CD4-positive, alpha-beta T cell (primary cell): ENCODE measurements at regions not wholly inside any gene's neighbourhood (a gene's known extent, or its start where the extent isn't known, plus 50 kb on each side); places are given as distances from the start of the nearest gene placed in this dataset.

ENCODE experiments used
- ATAC-seq: fragments of 200-7000 bp; cut with Tn5 transposase; one replicate; pipeline ENCODE4 v1.10.0; 2022; ENCODE audit warnings: mild to moderate bottlenecking; ENCODE audit not compliant: poor library complexity
- CTCF ChIA-PET: fragments of 350-600 bp; sonication (Branson Sonifier 250); formaldehyde crosslinking; loops from one replicate; lab custom pipeline; 2021; ENCODE audit warnings: antibody characterized with exemption, inconsistent platforms; lab: Charles Lee
- POLR2A ChIA-PET: fragments of 350-600 bp; sonication (Branson Sonifier 250); formaldehyde crosslinking; loops from one replicate; lab custom pipeline; 2021; ENCODE audit warnings: antibody characterized with exemption, inconsistent platforms; lab: Charles Lee
- DNase-seq, 14 experiments: peaks; one replicate each; pipeline ENCODE4 v3.0.0-alpha.2; 2013 to 2020; ENCODE audit warnings: mixed read lengths in 2 of 14
- H3K27ac ChIP-seq, 2 donors: one replicate each; pipeline versions ENCODE4 v1.5.1 to v1.7.0; 2013; ENCODE audit warnings: low read length in 2 of 2, low read depth in 1 of 2, mild to moderate bottlenecking in 1 of 2
- H3K27me3 ChIP-seq, 2 experiments: 1 replicate in 1 of 2; 2 replicates in 1 of 2; pipeline versions ENCODE4 v1.6.1 to v1.7.0; 2013; ENCODE audit warnings: low read length in 2 of 2, control low read depth in 1 of 2, mild to moderate bottlenecking in 1 of 2, moderate library complexity in 1 of 2; ENCODE audit not compliant: insufficient read depth in 2 of 2, control insufficient read depth in 1 of 2
- H3K36me3 ChIP-seq: one replicate; pipeline ENCODE4 v1.6.1; 2013; ENCODE audit warnings: low read length, control low read depth; ENCODE audit not compliant: insufficient read depth
- H3K4me1 ChIP-seq: one replicate; pipeline ENCODE4 v1.6.1; 2013; ENCODE audit warnings: low read length, control low read depth; ENCODE audit not compliant: insufficient read depth
- H3K4me3 ChIP-seq: one replicate; pipeline ENCODE4 v1.5.1; 2013; ENCODE audit warnings: mild to moderate bottlenecking, low read length, moderate library complexity
- H3K9me3 ChIP-seq, 2 experiments: 1 replicate in 1 of 2; 2 replicates in 1 of 2; pipeline versions ENCODE4 v1.6.1 to v1.7.0; 2013; ENCODE audit warnings: low read length in 2 of 2, mild to moderate bottlenecking in 2 of 2, control low read depth in 1 of 2, moderate library complexity in 1 of 2; ENCODE audit not compliant: control insufficient read depth in 1 of 2, insufficient read depth in 1 of 2
- H3K27ac Mint-ChIP-seq: one replicate; pipeline ENCODE4 v1.8.0; 2020; ENCODE audit warnings: mixed read lengths
- H3K27me3 Mint-ChIP-seq: one replicate; pipeline ENCODE4 v1.8.0; 2021; ENCODE audit warnings: mixed read lengths
- H3K36me3 Mint-ChIP-seq: one replicate; pipeline ENCODE4 v1.8.0; 2021; ENCODE audit warnings: low read depth, mixed read lengths
- H3K4me1 Mint-ChIP-seq: one replicate; pipeline ENCODE4 v1.8.0; 2021; ENCODE audit warnings: low read depth, mixed read lengths
- H3K4me3 Mint-ChIP-seq: one replicate; pipeline ENCODE4 v1.8.0; 2020; ENCODE audit warnings: mild to moderate bottlenecking, mixed read lengths
- H3K9me3 Mint-ChIP-seq: one replicate; pipeline ENCODE4 v1.8.0; 2020; ENCODE audit warnings: mixed read lengths
- intact Hi-C, 2 experiments: fragments of 100-400 bp; cut with DNase I in 1 of 2; cut with micrococcal nuclease in 1 of 2; formaldehyde crosslinking; loops; one replicate each; pipeline versions ENCODE4 v1.15.1 to v1.9.0; 2023 to 2025; cut with DNase I, micrococcal nuclease
- TF ChIP-seq, protein P1 (sequence below): fragments of 200-600 bp; IDR thresholded peaks from one replicate; pipeline ENCODE4 v1.8.0; 2022; ENCODE audit warnings: antibody characterized with exemption, mild to moderate bottlenecking

DNA sequence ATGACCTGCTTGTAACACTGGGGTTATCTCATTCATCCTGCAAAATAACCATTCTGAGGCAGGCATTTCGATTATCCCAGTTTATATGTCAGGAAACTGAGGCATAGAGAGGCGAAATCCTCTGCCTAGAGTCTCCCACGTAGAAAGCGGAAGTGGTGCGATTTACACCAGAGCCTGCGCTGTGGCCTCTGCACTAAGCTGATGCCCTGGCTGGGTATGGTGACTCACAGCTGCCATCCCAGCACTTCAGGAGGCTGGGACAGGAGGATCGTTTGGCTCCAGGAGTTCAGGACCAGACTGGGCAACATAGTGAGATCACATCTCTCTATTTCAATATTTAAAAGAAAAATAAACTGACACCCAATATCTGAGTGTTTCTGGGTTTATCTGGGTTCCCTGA, 59.3 kb upstream of the BCO1 start:
- Mint-ChIP-seq H3K4me3 (no peak overlapping the region), H3K27ac (no peak overlapping the region), H3K36me3 (no peaks in the 10 kb centered on the region), H3K9me3 (no peaks in the 10 kb centered on the region), H3K4me1 (no peaks in the 10 kb centered on the region), H3K27me3 (peaks cover 4% of the 10 kb centered on the region)
- Histone ChIP-seq H3K36me3 (no peaks in the 10 kb centered on the region), H3K9me3 (no peaks in the 10 kb centered on the region), H3K27me3 (peaks cover 2 to 5% of the 10 kb centered on the region in 2 experiments), H3K4me1 (no peaks in the 10 kb centered on the region), H3K27ac (no peak overlapping the region), H3K4me3 (no peak overlapping the region)
- ChIA-PET POLR2A (no interaction called here), CTCF (no interaction called here)
- TF ChIP-seq, protein P1, sequence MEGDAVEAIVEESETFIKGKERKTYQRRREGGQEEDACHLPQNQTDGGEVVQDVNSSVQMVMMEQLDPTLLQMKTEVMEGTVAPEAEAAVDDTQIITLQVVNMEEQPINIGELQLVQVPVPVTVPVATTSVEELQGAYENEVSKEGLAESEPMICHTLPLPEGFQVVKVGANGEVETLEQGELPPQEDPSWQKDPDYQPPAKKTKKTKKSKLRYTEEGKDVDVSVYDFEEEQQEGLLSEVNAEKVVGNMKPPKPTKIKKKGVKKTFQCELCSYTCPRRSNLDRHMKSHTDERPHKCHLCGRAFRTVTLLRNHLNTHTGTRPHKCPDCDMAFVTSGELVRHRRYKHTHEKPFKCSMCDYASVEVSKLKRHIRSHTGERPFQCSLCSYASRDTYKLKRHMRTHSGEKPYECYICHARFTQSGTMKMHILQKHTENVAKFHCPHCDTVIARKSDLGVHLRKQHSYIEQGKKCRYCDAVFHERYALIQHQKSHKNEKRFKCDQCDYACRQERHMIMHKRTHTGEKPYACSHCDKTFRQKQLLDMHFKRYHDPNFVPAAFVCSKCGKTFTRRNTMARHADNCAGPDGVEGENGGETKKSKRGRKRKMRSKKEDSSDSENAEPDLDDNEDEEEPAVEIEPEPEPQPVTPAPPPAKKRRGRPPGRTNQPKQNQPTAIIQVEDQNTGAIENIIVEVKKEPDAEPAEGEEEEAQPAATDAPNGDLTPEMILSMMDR: no peak
- no peak for ATAC-seq
- intact Hi-C loops: no loop called here
- DNase-seq: no peak

DNA sequence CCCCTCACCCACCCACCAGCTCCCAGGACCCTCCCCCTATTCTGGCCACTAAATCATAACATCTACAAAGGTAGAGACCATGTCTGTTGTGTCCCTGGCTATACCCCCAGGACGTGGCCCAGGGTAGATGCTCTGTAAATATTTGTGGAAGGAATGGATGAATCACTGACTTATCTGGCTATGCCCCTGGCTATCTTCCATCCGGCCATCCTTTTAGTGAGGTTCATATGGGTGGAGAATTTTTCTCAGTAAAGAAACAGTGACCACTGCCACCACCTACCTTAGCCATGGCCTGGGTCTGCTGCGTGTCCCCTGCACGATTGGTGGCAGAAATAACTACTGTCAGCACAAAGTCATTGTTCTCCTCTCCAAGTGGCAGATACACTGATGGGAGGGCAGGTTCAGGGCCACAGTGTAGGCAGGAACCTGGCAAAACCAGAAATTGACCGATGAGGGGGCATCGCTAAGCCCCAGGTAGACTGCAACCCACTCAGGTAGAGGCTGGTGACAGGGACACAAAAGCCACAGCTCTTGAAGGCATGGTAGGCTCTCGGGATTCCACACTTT, 63.1 kb upstream of the BCO1 start:
- no peak overlapping the region for H3K27ac Mint-ChIP-seq
- TF ChIP-seq, protein P1: no peak
- no peaks in the 10 kb centered on the region for H3K36me3 ChIP-seq
- no peaks in the 10 kb centered on the region for H3K36me3 Mint-ChIP-seq
- CTCF ChIA-PET: no interaction called here
- no peak overlapping the region for H3K4me3 ChIP-seq
- H3K27me3 Mint-ChIP-seq: peaks cover 16% of the 10 kb centered on the region
- H3K4me1 Mint-ChIP-seq: no peaks in the 10 kb centered on the region
- H3K27ac ChIP-seq: no peak overlapping the region
- DNase-seq: no peak
- H3K9me3 Mint-ChIP-seq: no peaks in the 10 kb centered on the region
- H3K27me3 ChIP-seq: peaks cover 2 to 5% of the 10 kb centered on the region in 2 experiments
- no peak overlapping the region for H3K4me3 Mint-ChIP-seq
- no peaks in the 10 kb centered on the region for H3K4me1 ChIP-seq
- no peak for ATAC-seq
- intact Hi-C loops: no loop called here
- H3K9me3 ChIP-seq: no peaks in the 10 kb centered on the region
- POLR2A ChIA-PET: no interaction called here

DNA sequence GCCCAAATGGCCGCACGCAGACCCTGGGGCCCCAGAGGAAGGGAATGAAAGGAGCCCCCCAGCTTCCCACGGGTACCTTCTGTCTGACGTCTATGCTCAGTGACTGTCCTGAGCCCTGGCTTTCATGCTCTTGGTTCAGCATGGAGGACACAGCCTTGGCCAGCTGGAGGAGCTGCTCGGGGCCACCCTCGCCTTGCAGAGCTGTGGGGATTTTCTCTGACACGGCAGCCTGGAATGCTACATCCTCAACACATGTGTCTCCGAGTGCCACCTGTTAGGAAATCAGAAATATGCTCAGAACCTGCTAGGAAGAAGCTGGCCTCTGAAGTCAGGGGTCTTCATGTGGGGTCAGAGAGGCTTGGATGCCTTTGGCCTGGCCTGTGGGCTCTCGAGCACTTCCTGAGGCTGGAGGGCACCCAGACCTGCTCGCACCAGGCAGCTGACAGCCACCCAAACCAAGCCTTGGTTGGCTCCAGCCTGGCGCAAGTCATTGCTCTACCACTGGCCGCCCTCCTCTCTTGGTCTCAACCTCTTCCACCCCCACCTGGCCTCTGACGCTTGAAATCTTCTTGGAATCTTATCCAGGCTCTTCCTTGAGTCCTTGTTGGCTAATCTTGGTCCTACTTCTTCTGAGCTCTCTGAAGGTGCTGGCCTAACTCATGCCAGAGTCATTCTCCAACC, 63.7 kb upstream of the BCO1 start:
- DNase-seq (no peak), ATAC-seq (no peak)
- Histone ChIP-seq H3K9me3 (no peaks in the 10 kb centered on the region), H3K27me3 (peaks cover 2 to 5% of the 10 kb centered on the region in 2 experiments), H3K27ac (no peak overlapping the region), H3K4me1 (no peaks in the 10 kb centered on the region), H3K36me3 (no peaks in the 10 kb centered on the region), H3K4me3 (no peak overlapping the region)
- Mint-ChIP-seq H3K27ac (no peak overlapping the region), H3K36me3 (no peaks in the 10 kb centered on the region), H3K4me1 (no peaks in the 10 kb centered on the region), H3K9me3 (no peaks in the 10 kb centered on the region), H3K4me3 (no peak overlapping the region), H3K27me3 (peaks cover 16% of the 10 kb centered on the region)
- intact Hi-C loops: no loop called here
- POLR2A ChIA-PET: no interaction called here
- TF ChIP-seq, protein P1: no peak
- CTCF ChIA-PET: no interaction called here
